ENCODE measurements at regions not wholly inside any gene's neighbourhood (a gene's known extent, or its start where the extent isn't known, plus 50 kb on each side); places are given as distances from the start of the nearest gene placed in this dataset.
A peak's percentile ranks its signal among the peaks of the same experiment; 100 is the strongest.

- H3K4me1 ChIP-seq (ENCODE audit: insufficient read depth): no peaks in the 10 kb centered on the region
- DNase-seq: no peak
- WGBS, 3 donors: 88 to 94% (median 92%) methylated on average over 6 of the region's 6 CpGs
- intact Hi-C loops (cut with DNase I): no loop called here
- no peaks in the 10 kb centered on the region for H3K36me3 ChIP-seq
- no peak overlapping the region for H3K4me3 ChIP-seq
- TF ChIP-seq, protein P1, sequence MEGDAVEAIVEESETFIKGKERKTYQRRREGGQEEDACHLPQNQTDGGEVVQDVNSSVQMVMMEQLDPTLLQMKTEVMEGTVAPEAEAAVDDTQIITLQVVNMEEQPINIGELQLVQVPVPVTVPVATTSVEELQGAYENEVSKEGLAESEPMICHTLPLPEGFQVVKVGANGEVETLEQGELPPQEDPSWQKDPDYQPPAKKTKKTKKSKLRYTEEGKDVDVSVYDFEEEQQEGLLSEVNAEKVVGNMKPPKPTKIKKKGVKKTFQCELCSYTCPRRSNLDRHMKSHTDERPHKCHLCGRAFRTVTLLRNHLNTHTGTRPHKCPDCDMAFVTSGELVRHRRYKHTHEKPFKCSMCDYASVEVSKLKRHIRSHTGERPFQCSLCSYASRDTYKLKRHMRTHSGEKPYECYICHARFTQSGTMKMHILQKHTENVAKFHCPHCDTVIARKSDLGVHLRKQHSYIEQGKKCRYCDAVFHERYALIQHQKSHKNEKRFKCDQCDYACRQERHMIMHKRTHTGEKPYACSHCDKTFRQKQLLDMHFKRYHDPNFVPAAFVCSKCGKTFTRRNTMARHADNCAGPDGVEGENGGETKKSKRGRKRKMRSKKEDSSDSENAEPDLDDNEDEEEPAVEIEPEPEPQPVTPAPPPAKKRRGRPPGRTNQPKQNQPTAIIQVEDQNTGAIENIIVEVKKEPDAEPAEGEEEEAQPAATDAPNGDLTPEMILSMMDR (IDR thresholded peaks at IDR 0.05): no peak
- TF ChIP-seq EP300 (IDR thresholded peaks at IDR 0.05): no peak
- TF ChIP-seq POLR2A (IDR thresholded peaks at IDR 0.05): no peak
- H3K27ac ChIP-seq: no peak overlapping the region
- no peaks in the 10 kb centered on the region for H3K27me3 ChIP-seq
- no peaks in the 10 kb centered on the region for H3K9me3 ChIP-seq
Measured at GRCh38 chr6:28651161-28651560, 125.5 kb downstream of the GPX5 start.

GRCh38 chr6:28653876-28654275 is 128.2 kb downstream of the GPX5 start:
- intact Hi-C loops (cut with DNase I): no loop called here
- WGBS, 3 donors: 84 to 92% (median 90%) methylated on average over 4 of the region's 4 CpGs
- H3K27me3 ChIP-seq: no peaks in the 10 kb centered on the region
- no peak overlapping the region for H3K27ac ChIP-seq
- TF ChIP-seq EP300 (IDR thresholded peaks at IDR 0.05) (no peak), POLR2A (IDR thresholded peaks at IDR 0.05) (no peak)
- TF ChIP-seq, protein P1 (IDR thresholded peaks at IDR 0.05): no peak
- no peaks in the 10 kb centered on the region for H3K36me3 ChIP-seq
- H3K4me3 ChIP-seq: no peak overlapping the region
- no peaks in the 10 kb centered on the region for H3K9me3 ChIP-seq
- DNase-seq: no peak
- H3K4me1 ChIP-seq (ENCODE audit: insufficient read depth): no peaks in the 10 kb centered on the region

GRCh38 chr6:28655164-28655563 is 129.5 kb downstream of the GPX5 start:
- DNase-seq: no peak
- H3K27me3 ChIP-seq: no peaks in the 10 kb centered on the region
- no peak overlapping the region for H3K27ac ChIP-seq
- peaks cover 2% of the 10 kb centered on the region for H3K4me1 ChIP-seq (ENCODE audit: insufficient read depth)
- WGBS, 3 donors: 84 to 88% (median 86%) methylated on average over 5 of the region's 5 CpGs
- TF ChIP-seq POLR2A (IDR thresholded peaks at IDR 0.05) (no peak), EP300 (IDR thresholded peaks at IDR 0.05) (no peak)
- TF ChIP-seq, protein P1 (IDR thresholded peaks at IDR 0.05): no peak
- H3K4me3 ChIP-seq: no peak overlapping the region
- no peaks in the 10 kb centered on the region for H3K9me3 ChIP-seq
- intact Hi-C loops (cut with DNase I): no loop called here
- H3K36me3 ChIP-seq: no peaks in the 10 kb centered on the region

DNA sequence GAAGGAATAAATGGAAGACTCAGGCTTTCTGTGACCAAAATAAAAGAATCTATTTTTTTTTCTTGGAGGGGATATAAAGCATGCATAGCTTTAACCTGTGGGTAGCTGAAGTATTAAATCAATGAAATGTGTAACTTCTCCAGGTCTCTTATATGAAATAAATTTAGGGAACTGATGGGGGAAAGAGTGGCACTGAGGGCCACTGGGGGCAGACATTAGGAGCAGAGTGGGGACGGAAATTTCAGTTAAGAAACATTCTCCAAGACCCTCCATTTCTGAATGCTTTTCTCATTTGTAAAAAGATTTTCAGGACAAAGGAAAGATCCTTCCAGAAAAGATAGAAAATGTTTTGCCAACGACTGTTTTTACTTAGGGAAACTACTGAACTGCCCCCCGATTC is 131.0 kb downstream of the GPX5 start:
- H3K27me3 ChIP-seq: no peaks in the 10 kb centered on the region
- H3K9me3 ChIP-seq: no peaks in the 10 kb centered on the region
- DNase-seq: no peak
- no peak for TF ChIP-seq EP300 (IDR thresholded peaks at IDR 0.05)
- 13 to 28% (median 16%) methylated on average over 3 of the region's 3 CpGs for WGBS, 3 donors
- intact Hi-C loops (cut with DNase I): no loop called here
- H3K4me3 ChIP-seq: no peak overlapping the region
- H3K4me1 ChIP-seq (ENCODE audit: insufficient read depth): peaks cover 2% of the 10 kb centered on the region
- no peak overlapping the region for H3K27ac ChIP-seq
- no peaks in the 10 kb centered on the region for H3K36me3 ChIP-seq

DNA sequence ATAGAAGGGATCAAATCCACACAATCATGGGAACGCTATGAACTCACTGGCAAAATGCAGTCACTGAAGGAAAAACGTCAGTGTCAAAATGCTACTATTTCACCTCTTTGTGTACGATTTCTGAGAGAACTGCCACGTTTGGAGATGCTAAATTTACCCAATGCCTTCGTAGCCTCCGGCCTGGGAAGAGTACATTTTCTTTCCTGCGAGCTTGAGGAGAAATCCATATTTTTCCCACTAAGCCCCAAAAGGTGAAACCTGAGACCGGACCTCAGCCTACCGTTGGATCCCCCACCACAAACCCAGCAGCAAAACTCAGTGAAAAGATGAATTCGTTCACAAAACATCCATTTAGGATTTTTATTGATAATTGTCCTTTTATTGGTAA is 131.7 kb downstream of the GPX5 start:
- peak overlapping the region; percentile 45 for H3K4me3 ChIP-seq
- 1 to 2% (median 1%) methylated on average over 10 of the region's 10 CpGs for whole genome bisulfite sequencing, 3 donors
- no peak for DNase-seq
- peaks cover 2% of the 10 kb centered on the region for H3K4me1 ChIP-seq (ENCODE audit: insufficient read depth)
- no peak overlapping the region for H3K27ac ChIP-seq
- H3K36me3 ChIP-seq: no peaks in the 10 kb centered on the region
- intact Hi-C loops (cut with DNase I): no loop called here
- no peak for TF ChIP-seq POLR2A (IDR thresholded peaks at IDR 0.05)
- TF ChIP-seq, protein P1 (IDR thresholded peaks at IDR 0.05): no peak
- TF ChIP-seq EP300 (IDR thresholded peaks at IDR 0.05): no peak
- H3K9me3 ChIP-seq: no peaks in the 10 kb centered on the region
- no peaks in the 10 kb centered on the region for H3K27me3 ChIP-seq

Measured in ovary (tissue), 7 donors.